ENCODE measurements at regions not wholly inside any gene's neighbourhood (a gene's known extent, or its start where the extent isn't known, plus 50 kb on each side); places are given as distances from the start of the nearest gene placed in this dataset.

DNA sequence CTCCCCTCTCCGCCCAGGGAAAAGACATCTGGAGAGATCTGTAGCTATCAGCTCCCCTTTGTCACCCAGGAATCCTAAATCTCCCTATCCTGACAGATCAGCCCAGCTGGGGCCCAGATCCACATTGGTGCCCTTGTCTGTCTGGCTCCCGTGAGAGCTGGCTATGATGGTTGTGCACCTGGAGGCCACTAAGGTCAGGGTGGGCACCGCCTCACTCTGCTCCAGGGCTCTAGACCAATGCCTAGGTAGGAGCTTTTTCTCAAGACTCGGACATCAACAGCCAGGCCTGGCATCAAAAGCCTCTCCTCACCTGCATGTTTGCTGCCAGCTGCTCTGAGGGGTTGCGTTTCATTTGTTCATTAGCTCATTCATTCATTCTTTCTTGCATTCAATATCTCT, 142.7 kb downstream of the SMAD6 start:
- H3K4me3 Mint-ChIP-seq: no peak overlapping the region
- H3K27ac Mint-ChIP-seq: no peak overlapping the region
- H3K27me3 Mint-ChIP-seq: peaks cover 15% of the 10 kb centered on the region
- H3K36me3 Mint-ChIP-seq: no peaks in the 10 kb centered on the region
- peaks cover 9% of the 10 kb centered on the region for H3K4me1 Mint-ChIP-seq
- no peak for ATAC-seq
- no peaks in the 10 kb centered on the region for H3K9me3 Mint-ChIP-seq

- peaks cover 15% of the 10 kb centered on the region for H3K27me3 Mint-ChIP-seq
- H3K36me3 Mint-ChIP-seq: no peaks in the 10 kb centered on the region
- H3K27ac Mint-ChIP-seq: no peak overlapping the region
- ATAC-seq: no peak
- no peak overlapping the region for H3K4me3 Mint-ChIP-seq
- H3K4me1 Mint-ChIP-seq: peaks cover 9% of the 10 kb centered on the region
- H3K9me3 Mint-ChIP-seq: no peaks in the 10 kb centered on the region
Observed at GRCh38 chr15:66845266-66845785, 143.3 kb downstream of the SMAD6 start.

- Mint-ChIP-seq H3K27ac (no peak overlapping the region), H3K4me3 (no peak overlapping the region), H3K36me3 (no peaks in the 10 kb centered on the region), H3K27me3 (peaks cover 14% of the 10 kb centered on the region), H3K9me3 (no peaks in the 10 kb centered on the region), H3K4me1 (peaks cover 14% of the 10 kb centered on the region)
- ATAC-seq: no peak
Observed at GRCh38 chr15:66846031-66846430, 144.0 kb downstream of the SMAD6 start.

DNA sequence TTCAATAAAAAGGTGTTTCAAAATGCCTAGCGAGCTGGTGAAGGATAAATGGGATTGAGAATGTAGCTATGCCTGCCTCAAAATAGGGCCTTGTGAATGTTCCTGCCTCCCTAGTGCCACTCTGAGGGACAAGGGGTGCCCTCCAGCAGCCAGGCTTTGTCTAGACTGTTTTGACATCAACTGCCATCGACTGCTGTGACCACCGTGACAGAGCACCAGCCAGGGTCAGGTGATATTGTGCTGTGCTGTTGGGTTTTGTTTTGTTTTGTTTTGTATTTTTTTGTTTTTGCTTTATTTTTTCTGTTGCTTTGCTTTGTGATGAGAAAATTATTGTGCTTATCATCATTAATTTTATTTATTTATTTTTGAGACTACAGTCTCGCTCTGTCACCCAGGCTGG, 144.8 kb downstream of the SMAD6 start:
- no peak overlapping the region for H3K4me3 Mint-ChIP-seq
- no peaks in the 10 kb centered on the region for H3K9me3 Mint-ChIP-seq
- no peak overlapping the region for H3K27ac Mint-ChIP-seq
- H3K27me3 Mint-ChIP-seq: peaks cover 6% of the 10 kb centered on the region
- peaks cover 18% of the 10 kb centered on the region for H3K4me1 Mint-ChIP-seq
- ATAC-seq: no peak
- no peaks in the 10 kb centered on the region for H3K36me3 Mint-ChIP-seq

DNA sequence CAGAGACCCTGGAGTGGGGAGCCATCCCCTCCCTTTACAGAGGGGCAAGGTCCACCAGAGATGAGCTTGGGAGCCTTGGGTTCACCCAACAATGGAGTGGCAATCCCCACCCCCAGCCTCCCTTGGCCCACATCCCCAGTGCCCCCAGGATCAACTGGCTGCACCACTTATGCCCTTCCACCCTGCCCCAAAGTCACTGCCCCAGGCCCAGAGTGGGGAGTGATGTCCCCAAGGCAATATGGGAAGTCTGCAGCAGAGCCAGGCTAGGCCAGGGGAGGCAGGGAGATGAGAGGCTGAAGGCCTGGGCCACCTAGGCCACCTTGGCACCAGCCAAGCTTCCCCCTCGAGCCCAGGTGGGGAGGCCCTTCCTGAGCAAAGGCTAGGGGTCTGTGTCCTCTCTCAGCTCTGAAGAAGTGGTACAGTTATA, 145.5 kb downstream of the SMAD6 start:
- H3K27me3 Mint-ChIP-seq: no peaks in the 10 kb centered on the region
- H3K4me1 Mint-ChIP-seq: peaks cover 15% of the 10 kb centered on the region
- no peaks in the 10 kb centered on the region for H3K36me3 Mint-ChIP-seq
- H3K9me3 Mint-ChIP-seq: no peaks in the 10 kb centered on the region
- no peak overlapping the region for H3K4me3 Mint-ChIP-seq
- ATAC-seq: no peak
- H3K27ac Mint-ChIP-seq: no peak overlapping the region

- H3K27me3 Mint-ChIP-seq: no peaks in the 10 kb centered on the region
- H3K27ac Mint-ChIP-seq: no peak overlapping the region
Observed at GRCh38 chr15:66848116-66848515, 146.1 kb downstream of the SMAD6 start.

DNA sequence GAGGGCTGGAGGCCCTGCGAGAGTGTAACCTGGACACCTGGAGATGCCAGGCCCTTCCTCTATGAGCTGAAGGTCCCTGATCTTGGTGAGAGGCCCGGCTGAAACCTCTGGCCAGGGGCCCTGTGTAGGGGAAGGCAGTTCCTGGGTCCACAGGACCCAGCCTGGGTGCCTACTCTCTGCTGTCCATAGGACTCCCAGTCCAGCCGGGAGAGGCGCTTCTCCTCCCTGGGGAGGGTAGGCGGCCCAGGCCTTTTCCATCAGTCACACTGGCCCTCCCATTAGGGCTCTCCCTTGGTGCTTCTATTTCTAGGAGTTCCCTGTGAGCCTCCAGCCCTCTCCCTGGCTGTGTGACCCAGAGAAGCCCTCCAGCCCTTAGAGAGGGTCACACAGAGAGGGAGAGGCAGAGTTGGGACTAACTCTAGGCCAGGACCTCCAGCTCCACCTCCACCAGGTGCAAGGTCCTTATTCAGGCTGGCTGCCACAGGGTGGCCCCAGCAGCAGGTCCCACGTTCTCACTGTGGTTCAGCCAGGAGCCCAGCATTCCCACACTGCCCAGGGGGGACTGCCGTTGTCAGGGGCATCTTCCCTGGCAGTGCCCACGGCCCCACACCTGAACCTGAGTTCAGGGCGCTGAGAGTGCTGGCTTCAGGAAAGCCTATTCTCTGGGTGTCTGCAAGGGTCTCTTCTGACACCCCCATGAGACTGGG, 146.8 kb downstream of the SMAD6 start:
- no peak for ATAC-seq
- no peak overlapping the region for H3K27ac Mint-ChIP-seq
- no peaks in the 10 kb centered on the region for H3K27me3 Mint-ChIP-seq
- no peaks in the 10 kb centered on the region for H3K9me3 Mint-ChIP-seq
- H3K4me1 Mint-ChIP-seq: peaks cover 15% of the 10 kb centered on the region
- no peak overlapping the region for H3K4me3 Mint-ChIP-seq
- H3K36me3 Mint-ChIP-seq: no peaks in the 10 kb centered on the region

More at GRCh38 chr15:66848116-66848515, 146.1 kb downstream of the SMAD6 start:
- Mint-ChIP-seq H3K4me1 (peaks cover 15% of the 10 kb centered on the region), H3K4me3 (no peak overlapping the region), H3K9me3 (no peaks in the 10 kb centered on the region), H3K36me3 (no peaks in the 10 kb centered on the region)
- no peak for ATAC-seq

GRCh38 chr15:66849393-66849745, 147.3 kb downstream of the SMAD6 start:
- Mint-ChIP-seq H3K27ac (no peak overlapping the region), H3K36me3 (no peaks in the 10 kb centered on the region), H3K4me1 (peaks cover 15% of the 10 kb centered on the region), H3K27me3 (no peaks in the 10 kb centered on the region), H3K4me3 (no peak overlapping the region), H3K9me3 (no peaks in the 10 kb centered on the region)
- ATAC-seq: no peak

- H3K36me3 Mint-ChIP-seq: no peaks in the 10 kb centered on the region
- H3K27ac Mint-ChIP-seq: no peak overlapping the region
- ATAC-seq: no peak
- H3K27me3 Mint-ChIP-seq: no peaks in the 10 kb centered on the region
- no peaks in the 10 kb centered on the region for H3K9me3 Mint-ChIP-seq
- no peak overlapping the region for H3K4me3 Mint-ChIP-seq
- H3K4me1 Mint-ChIP-seq: peaks cover 15% of the 10 kb centered on the region
Observed at GRCh38 chr15:66849746-66850077, 147.7 kb downstream of the SMAD6 start.

DNA sequence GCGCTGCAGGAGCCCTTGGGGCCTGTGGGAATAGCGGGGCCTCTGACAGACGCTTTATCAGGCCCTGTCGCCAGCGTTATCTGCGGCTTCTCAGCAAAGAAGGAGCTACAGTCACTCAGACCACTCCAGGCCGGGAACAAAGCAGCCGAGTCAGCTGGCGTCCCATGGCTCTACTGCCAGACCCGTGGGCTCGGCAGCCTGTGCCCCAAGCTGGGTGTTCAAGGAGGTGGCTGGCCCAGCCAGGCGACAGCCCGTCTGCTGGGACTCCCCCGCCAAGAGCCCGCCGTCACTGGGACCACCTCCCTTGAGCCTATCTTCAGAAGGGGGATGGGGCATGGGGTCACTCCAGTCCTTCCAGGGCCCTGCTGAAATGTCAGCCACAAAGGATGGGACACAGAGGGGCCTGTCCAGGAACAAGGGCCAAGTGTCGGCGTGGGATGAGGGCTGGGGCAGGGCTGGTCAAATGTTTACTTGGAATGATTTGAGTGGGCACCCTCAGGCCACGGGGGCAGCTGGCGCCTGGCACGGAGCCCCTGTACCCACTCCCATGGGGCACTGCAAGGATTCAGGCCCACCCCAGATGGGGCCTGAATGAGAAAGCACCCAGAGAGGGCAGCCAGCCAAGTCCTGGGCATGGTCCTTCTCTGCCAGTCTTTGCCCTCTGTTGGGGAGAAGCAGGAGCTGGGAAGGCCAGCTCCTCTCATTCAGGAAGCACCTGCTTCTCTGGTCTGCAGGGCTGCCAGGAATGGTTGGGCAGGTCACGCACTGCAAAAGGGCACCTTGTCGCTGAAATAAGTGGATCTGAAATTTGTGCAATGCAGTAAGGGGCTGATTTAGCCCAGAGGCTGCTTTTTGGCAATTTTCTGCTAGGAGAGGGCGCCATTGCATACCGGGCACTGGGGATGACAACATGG, 148.3 kb downstream of the SMAD6 start:
- Mint-ChIP-seq H3K36me3 (no peaks in the 10 kb centered on the region), H3K27ac (no peak overlapping the region), H3K9me3 (no peaks in the 10 kb centered on the region), H3K4me1 (peaks cover 15% of the 10 kb centered on the region), H3K4me3 (no peak overlapping the region), H3K27me3 (peaks cover 4% of the 10 kb centered on the region)
- no peak for ATAC-seq

GRCh38 chr15:66850996-66851310, 148.9 kb downstream of the SMAD6 start:
- H3K4me1 Mint-ChIP-seq: peaks cover 15% of the 10 kb centered on the region
- ATAC-seq: no peak
- H3K27me3 Mint-ChIP-seq: peaks cover 8% of the 10 kb centered on the region
- H3K27ac Mint-ChIP-seq: no peak overlapping the region
- H3K9me3 Mint-ChIP-seq: no peaks in the 10 kb centered on the region
- H3K4me3 Mint-ChIP-seq: peak overlapping the region; percentile 65
- H3K36me3 Mint-ChIP-seq: no peaks in the 10 kb centered on the region

- no peak overlapping the region for H3K27ac Mint-ChIP-seq
- H3K27me3 Mint-ChIP-seq: peaks cover 8% of the 10 kb centered on the region
- H3K4me3 Mint-ChIP-seq: peak overlapping the region; percentile 65
- H3K36me3 Mint-ChIP-seq: no peaks in the 10 kb centered on the region
- no peaks in the 10 kb centered on the region for H3K9me3 Mint-ChIP-seq
- ATAC-seq: peak; percentile 86
- H3K4me1 Mint-ChIP-seq: peaks cover 15% of the 10 kb centered on the region
Observed at GRCh38 chr15:66851311-66852063, 149.5 kb downstream of the SMAD6 start.

GRCh38 chr15:66852064-66852905, 150.2 kb downstream of the SMAD6 start:
- no peak for ATAC-seq
- H3K27me3 Mint-ChIP-seq: peaks cover 8% of the 10 kb centered on the region
- H3K4me3 Mint-ChIP-seq: no peak overlapping the region
- peaks cover 15% of the 10 kb centered on the region for H3K4me1 Mint-ChIP-seq
- no peaks in the 10 kb centered on the region for H3K36me3 Mint-ChIP-seq
- H3K9me3 Mint-ChIP-seq: no peaks in the 10 kb centered on the region
- no peak overlapping the region for H3K27ac Mint-ChIP-seq

GRCh38 chr15:66854012-66854965, 152.3 kb downstream of the SMAD6 start:
- peaks cover 8% of the 10 kb centered on the region for H3K27me3 Mint-ChIP-seq
- H3K9me3 Mint-ChIP-seq: no peaks in the 10 kb centered on the region
- H3K27ac Mint-ChIP-seq: no peak overlapping the region
- H3K4me3 Mint-ChIP-seq: no peak overlapping the region
- ATAC-seq: no peak
- peaks cover 15% of the 10 kb centered on the region for H3K4me1 Mint-ChIP-seq
- no peaks in the 10 kb centered on the region for H3K36me3 Mint-ChIP-seq

Data from stimulated activated memory B cell treated with anti-CD40 and anti-IgM and Interleukin-4, amounts not matched to agents 10 μg/mL and 1 μg/mL and 100 μg/mL, for 72 hours (primary cell).